HEK293T (cell line): ENCODE measurements at regions not wholly inside any gene's neighbourhood (a gene's known extent, or its start where the extent isn't known, plus 50 kb on each side); places are given as distances from the start of the nearest gene placed in this dataset.

Source experiments
- ARNT ChIP-seq: fragments of 450-650 bp; IDR thresholded peaks from 2 replicates; pipeline ENCODE4 v1.6.1; 2017; ENCODE audit warnings: mild to moderate bottlenecking
- BHLHE40 ChIP-seq: fragments of 450-650 bp; IDR thresholded peaks from 2 replicates; pipeline ENCODE4 v1.6.1; 2016; ENCODE audit warnings: mild to moderate bottlenecking, moderate library complexity, borderline replicate concordance
- ELF4 ChIP-seq: fragments of 450-650 bp; IDR thresholded peaks from 2 replicates; pipeline ENCODE4 v1.6.1; 2017; ENCODE audit warnings: antibody characterized with exemption
- FOXA1 ChIP-seq: fragments of 450-650 bp; IDR thresholded peaks from 2 replicates; pipeline ENCODE4 v1.6.1; 2016; ENCODE audit warnings: mild to moderate bottlenecking
- FOXK2 ChIP-seq: fragments of 450-650 bp; IDR thresholded peaks from 2 replicates; pipeline ENCODE4 v1.6.1; 2016; ENCODE audit warnings: mild to moderate bottlenecking
- HDGF ChIP-seq: fragments of 450-650 bp; IDR thresholded peaks from 2 replicates; pipeline ENCODE4 v1.6.1; 2017; ENCODE audit warnings: antibody characterized with exemption, borderline replicate concordance
- L3MBTL2 ChIP-seq: fragments of 450-650 bp; conservative IDR thresholded peaks from 2 replicates; pipeline ENCODE4 v1.6.1; 2016; ENCODE audit warnings: mild to moderate bottlenecking
- LEF1 ChIP-seq: fragments of 450-650 bp; IDR thresholded peaks from 2 replicates; pipeline ENCODE4 v1.6.1; 2017; ENCODE audit warnings: mild to moderate bottlenecking, borderline replicate concordance
- NFRKB ChIP-seq: fragments of 450-650 bp; IDR thresholded peaks from 2 replicates; pipeline ENCODE4 v1.6.1; 2016; ENCODE audit warnings: mild to moderate bottlenecking, moderate library complexity
- SP1 ChIP-seq: fragments of 450-650 bp; IDR thresholded peaks from 2 replicates; pipeline ENCODE4 v1.6.1; 2017
- SUZ12 ChIP-seq: fragments of 450-650 bp; IDR thresholded peaks from 2 replicates; pipeline ENCODE4 v1.6.1; 2016; ENCODE audit warnings: mild to moderate bottlenecking
- TARDBP ChIP-seq: fragments of 450-650 bp; IDR thresholded peaks from 2 replicates; pipeline ENCODE4 v1.6.1; 2016
- ZNF384 ChIP-seq: fragments of 450-650 bp; IDR thresholded peaks from 2 replicates; pipeline ENCODE4 v1.6.1; 2016

- no peak for TF ChIP-seq SP1
- TF ChIP-seq SUZ12, result no peak
- TF ChIP-seq FOXA1, result no peak
- TF ChIP-seq ELF4, result no peak
- no peak for TF ChIP-seq FOXK2
- TF ChIP-seq LEF1, result no peak
- TF ChIP-seq NFRKB, result no peak
- no peak for TF ChIP-seq L3MBTL2
- no peak for TF ChIP-seq ARNT
- TF ChIP-seq ZNF384, result no peak
- no peak for TF ChIP-seq HDGF
- no peak for TF ChIP-seq BHLHE40
- TF ChIP-seq TARDBP, result no peak
These were observed 63.7 kb upstream of the GMDS start for GRCh38 chr6:2309122-2309521.
